ENCODE measurements at regions not wholly inside any gene's neighbourhood (a gene's known extent, or its start where the extent isn't known, plus 50 kb on each side); places are given as distances from the start of the nearest gene placed in this dataset.

DNA sequence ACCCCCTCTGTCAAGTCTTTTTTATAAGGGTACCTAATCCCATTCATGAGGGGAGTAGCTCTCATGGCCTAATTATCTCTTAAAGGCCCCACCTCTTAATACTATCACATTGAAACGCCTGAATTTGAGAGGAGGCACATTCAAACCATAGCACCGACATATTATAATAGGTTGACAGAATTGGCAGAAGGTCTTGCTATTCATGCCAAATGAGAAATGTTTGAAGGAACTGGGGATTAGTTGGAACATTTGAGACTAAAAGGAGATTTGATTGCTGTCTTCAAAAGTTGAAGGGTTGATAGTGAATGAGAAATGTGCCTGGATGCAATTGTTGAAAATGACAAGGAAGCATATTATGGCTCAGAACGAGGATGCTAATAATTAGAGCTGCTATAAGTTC lies 331.1 kb downstream of the ATP23 start:
- TF ChIP-seq CTCF (IDR thresholded peaks at IDR 0.05): no peak

- TF ChIP-seq CTCF (IDR thresholded peaks at IDR 0.05): no peak
Observed at GRCh38 chr12:58277231-58277630, 335.9 kb downstream of the ATP23 start.

DNA sequence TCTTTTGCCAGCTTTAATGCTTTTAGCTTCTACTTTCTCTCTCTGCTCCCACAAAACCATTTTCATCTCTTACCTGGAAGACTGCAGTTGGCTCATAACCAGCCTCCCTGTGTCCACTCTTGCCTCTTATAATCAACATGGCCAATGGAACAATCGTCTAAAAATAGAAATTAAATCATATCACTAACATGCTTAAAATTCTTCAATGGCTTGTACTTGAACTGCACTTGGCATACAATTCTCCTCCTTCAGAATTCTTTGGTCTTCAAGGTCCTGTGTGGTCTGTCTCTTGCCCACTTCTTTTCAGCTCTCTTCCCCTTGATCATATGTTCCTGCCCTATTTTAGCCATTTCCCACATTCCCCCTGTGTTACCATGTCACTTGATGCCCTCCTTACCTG lies 342.2 kb downstream of the ATP23 start:
- no peak for TF ChIP-seq CTCF (IDR thresholded peaks at IDR 0.05)

- TF ChIP-seq CTCF (IDR thresholded peaks at IDR 0.05): no peak
Observed at GRCh38 chr12:58285551-58285950, 344.2 kb downstream of the ATP23 start.

DNA sequence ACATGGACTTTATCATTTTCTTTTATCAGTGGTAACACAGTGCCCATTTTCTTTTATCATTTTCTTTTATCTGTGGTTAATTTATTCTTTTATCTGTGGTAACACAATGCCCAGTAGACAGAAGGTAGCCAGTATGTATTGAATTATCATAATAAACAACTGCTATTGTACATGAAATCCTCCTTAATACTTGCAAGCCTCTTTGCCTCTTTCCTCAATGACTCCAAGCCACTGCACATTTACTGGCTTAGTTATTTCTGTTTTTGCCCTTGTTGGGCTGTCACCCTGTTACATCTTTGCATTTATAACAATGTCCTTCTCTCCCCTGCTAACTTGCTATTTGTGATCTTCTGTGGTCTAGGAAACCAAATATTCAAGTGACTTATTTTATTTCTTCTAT lies 345.0 kb downstream of the ATP23 start:
- TF ChIP-seq CTCF (IDR thresholded peaks at IDR 0.05): no peak

- no peak for TF ChIP-seq CTCF (IDR thresholded peaks at IDR 0.05)
Observed at GRCh38 chr12:58288190-58288589, 346.8 kb downstream of the ATP23 start.

- TF ChIP-seq CTCF (IDR thresholded peaks at IDR 0.05): no peak
Observed at GRCh38 chr12:58291106-58291505, 349.7 kb downstream of the ATP23 start.

DNA sequence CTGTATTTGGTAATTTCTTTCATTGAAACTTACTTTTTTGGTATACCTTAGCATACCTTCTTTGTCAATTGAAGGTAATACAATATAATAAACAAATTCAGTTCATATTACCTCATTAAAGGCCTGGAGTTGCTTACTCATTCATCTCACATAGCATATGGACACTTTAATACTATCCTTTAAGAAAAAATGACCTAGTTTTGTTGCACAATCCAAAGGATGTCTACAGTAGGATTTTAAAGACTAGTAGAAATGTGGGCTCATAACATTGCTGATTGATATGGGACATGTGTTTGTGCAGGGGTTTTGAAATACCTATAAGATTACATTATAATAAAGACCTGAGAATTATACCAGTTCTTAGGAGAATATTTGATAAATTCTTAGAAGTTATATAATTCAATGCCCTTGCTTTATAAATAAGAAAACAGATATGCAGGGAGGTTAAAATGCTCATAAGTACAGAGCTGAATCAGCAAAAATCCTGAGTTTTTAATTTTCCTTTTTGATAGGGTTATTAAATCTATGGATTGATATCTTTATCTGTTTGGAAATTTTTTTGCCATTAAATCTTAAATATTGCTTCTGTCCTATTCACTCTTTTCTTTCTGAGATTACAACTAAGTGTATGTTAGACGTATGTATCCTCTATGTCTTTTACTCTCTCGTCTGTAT lies 352.1 kb downstream of the ATP23 start:
- TF ChIP-seq CTCF (IDR thresholded peaks at IDR 0.05): no peak

Data from LNCAP (cell line).